PC-9 (cell line): ENCODE measurements at regions not wholly inside any gene's neighbourhood (a gene's known extent, or its start where the extent isn't known, plus 50 kb on each side); places are given as distances from the start of the nearest gene placed in this dataset.

Source experiments
- CTCF ChIP-seq: fragments of 200-600 bp; sonication (generic); conservative IDR thresholded peaks from 2 replicates; pipeline ENCODE4 v1.6.1; 2017; ENCODE audit warnings: mixed run types, antibody characterized with exemption, mild to moderate bottlenecking, moderate library complexity
- EZH2 ChIP-seq: fragments of 200-600 bp; sonication (generic); IDR thresholded peaks from 2 replicates; pipeline ENCODE4 v1.8.0; 2017; ENCODE audit warnings: antibody characterized with exemption, low read depth

- TF ChIP-seq CTCF = no peak
- no peak for TF ChIP-seq EZH2
Measured at GRCh38 chr2:118588850-118589249, 258.6 kb downstream of the EN1 start.
